ENCODE measurements at regions not wholly inside any gene's neighbourhood (a gene's known extent, or its start where the extent isn't known, plus 50 kb on each side); places are given as distances from the start of the nearest gene placed in this dataset.

- TF ChIP-seq CTCF (IDR thresholded peaks at IDR 0.05; ENCODE audit: low read depth, low read length) (no peak), EZH2phosphoT487 (IDR thresholded peaks at IDR 0.05; ENCODE audit: low read depth) (no peak)
Measured at GRCh38 chr13:29956853-29957252, 106.4 kb upstream of the UBL3 start.
